ENCODE measurements at regions not wholly inside any gene's neighbourhood (a gene's known extent, or its start where the extent isn't known, plus 50 kb on each side); places are given as distances from the start of the nearest gene placed in this dataset.

- no peak for TF ChIP-seq CTCF (IDR thresholded peaks at IDR 0.05; ENCODE audit: control insufficient read depth, insufficient read depth, low read depth, low read length, missing control alignments)
- no peak for DNase-seq (ENCODE audit: low read depth)
- H3K4me3 ChIP-seq (ENCODE audit: control insufficient read depth, low read depth, low read length) = no peak overlapping the region
These were observed 60.2 kb downstream of the MPP7 start for GRCh38 chr10:28242555-28243204.

- DNase-seq (ENCODE audit: low read depth) = peak; percentile 44
These were observed 61.0 kb downstream of the MPP7 start for GRCh38 chr10:28241741-28242399.

GRCh38 chr10:28240400-28240799 lies 62.5 kb downstream of the MPP7 start:
- TF ChIP-seq CTCF (IDR thresholded peaks at IDR 0.05; ENCODE audit: control insufficient read depth, insufficient read depth, low read depth, low read length, missing control alignments) = no peak
- no peak overlapping the region for H3K4me3 ChIP-seq (ENCODE audit: control insufficient read depth, low read depth, low read length)
- no peak for DNase-seq (ENCODE audit: low read depth)

More at GRCh38 chr10:28241741-28242399, 61.0 kb downstream of the MPP7 start:
- TF ChIP-seq CTCF (IDR thresholded peaks at IDR 0.05; ENCODE audit: control insufficient read depth, insufficient read depth, low read depth, low read length, missing control alignments) = peak; percentile 88
- no peak overlapping the region for H3K4me3 ChIP-seq (ENCODE audit: control insufficient read depth, low read depth, low read length)

- DNase-seq (ENCODE audit: low read depth) = no peak
- no peak overlapping the region for H3K4me3 ChIP-seq (ENCODE audit: control insufficient read depth, low read depth, low read length)
- no peak for TF ChIP-seq CTCF (IDR thresholded peaks at IDR 0.05; ENCODE audit: control insufficient read depth, insufficient read depth, low read depth, low read length, missing control alignments)
These were observed 66.3 kb downstream of the MPP7 start for GRCh38 chr10:28236591-28236990.

- no peak for TF ChIP-seq CTCF (IDR thresholded peaks at IDR 0.05; ENCODE audit: control insufficient read depth, insufficient read depth, low read depth, low read length, missing control alignments)
- no peak overlapping the region for H3K4me3 ChIP-seq (ENCODE audit: control insufficient read depth, low read depth, low read length)
- DNase-seq (ENCODE audit: low read depth) = no peak
These were observed 82.1 kb downstream of the MPP7 start for GRCh38 chr10:28220811-28221210.

GRCh38 chr10:28219251-28219650 lies 83.6 kb downstream of the MPP7 start:
- no peak for TF ChIP-seq CTCF (IDR thresholded peaks at IDR 0.05; ENCODE audit: control insufficient read depth, insufficient read depth, low read depth, low read length, missing control alignments)
- no peak overlapping the region for H3K4me3 ChIP-seq (ENCODE audit: control insufficient read depth, low read depth, low read length)
- DNase-seq (ENCODE audit: low read depth) = peak; percentile 31

All from AG09309 (cell line).